GM03348 (cell line): ENCODE measurements at regions not wholly inside any gene's neighbourhood (a gene's known extent, or its start where the extent isn't known, plus 50 kb on each side); places are given as distances from the start of the nearest gene placed in this dataset.
"Not testable (repeated sequence)": the region's sequence is repeated elsewhere in the genome, so short reads cannot be mapped to it uniquely, and the experiment has no call there.

Experiments used
- DNase-seq: peaks from one replicate; pipeline ENCODE4 v3.0.0; 2012; ENCODE audit warnings: low spot score

- peak; percentile 24 for DNase-seq
Measured at GRCh38 chr4:169342906-169343564, 72.3 kb upstream of the SH3RF1 start.

- DNase-seq = no peak
Measured at GRCh38 chr4:169342159-169342860, 71.6 kb upstream of the SH3RF1 start.

GRCh38 chr4:169341490-169341889 lies 70.7 kb upstream of the SH3RF1 start:
- no peak for DNase-seq

GRCh38 chr4:169340834-169341233 lies 70.1 kb upstream of the SH3RF1 start:
- no peak for DNase-seq

- peak; percentile 71 for DNase-seq
Measured at GRCh38 chr4:169338241-169338640, 67.5 kb upstream of the SH3RF1 start.

- DNase-seq = peak; percentile 84
Measured at GRCh38 chr4:169337510-169337909, 66.8 kb upstream of the SH3RF1 start.

- peak; percentile 25 for DNase-seq
Measured at GRCh38 chr4:169335331-169335730, 64.6 kb upstream of the SH3RF1 start.

GRCh38 chr4:169334335-169334734 lies 63.6 kb upstream of the SH3RF1 start:
- no peak for DNase-seq

GRCh38 chr4:169333265-169333664 lies 62.5 kb upstream of the SH3RF1 start:
- no peak for DNase-seq

- DNase-seq = no peak
Measured at GRCh38 chr4:169332583-169332982, 61.8 kb upstream of the SH3RF1 start.

GRCh38 chr4:169330811-169331210 lies 60.1 kb upstream of the SH3RF1 start:
- no peak for DNase-seq

GRCh38 chr4:169330095-169330494 lies 59.3 kb upstream of the SH3RF1 start:
- no peak for DNase-seq

GRCh38 chr4:169327951-169328350 lies 57.2 kb upstream of the SH3RF1 start:
- DNase-seq = no peak

- not testable (repeated sequence) for DNase-seq
Measured at GRCh38 chr4:169323925-169324324, 53.2 kb upstream of the SH3RF1 start.

- DNase-seq = not testable (repeated sequence)
Measured at GRCh38 chr4:169322833-169323232, 52.1 kb upstream of the SH3RF1 start.
